ENCODE measurements at regions not wholly inside any gene's neighbourhood (a gene's known extent, or its start where the extent isn't known, plus 50 kb on each side); places are given as distances from the start of the nearest gene placed in this dataset.

- H3K4me1 ChIP-seq (ENCODE audit: control insufficient read depth in 1 of 2, insufficient read depth in 2 of 2, low read length in 2 of 2), result no peaks in the 10 kb centered on the region
- peaks cover 0 to 8% (median 4%) of the 10 kb centered on the region in 3 donors for H3K27me3 Mint-ChIP-seq (ENCODE audit: low read depth in 3 of 3)
- H3K27ac Mint-ChIP-seq, result no peak overlapping the region
These were observed 378.9 kb downstream of the PREX1 start for GRCh38 chr20:48448666-48449600.

DNA sequence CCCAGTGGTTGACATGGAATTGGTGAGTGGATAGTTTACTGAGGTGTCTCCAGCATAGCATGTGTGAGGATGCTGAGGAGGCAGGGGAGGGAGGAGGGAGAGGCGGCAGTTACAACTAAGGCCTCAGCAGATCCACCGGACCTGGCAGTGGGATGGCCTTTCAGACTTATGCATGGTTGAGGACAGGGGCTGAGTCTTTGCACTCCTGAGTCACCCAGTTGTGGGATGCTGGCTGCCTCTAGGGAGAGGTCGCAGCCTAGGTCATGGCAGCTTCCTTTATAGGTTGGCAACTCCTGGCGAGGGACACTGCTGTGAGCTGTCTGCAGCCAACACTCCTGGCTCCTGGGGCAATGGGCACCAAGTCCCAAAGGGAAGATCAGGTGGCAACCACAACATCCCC lies 380.3 kb downstream of the PREX1 start:
- H3K27ac ChIP-seq (ENCODE audit: low read depth in 1 of 2, low read length in 2 of 2), result no peak overlapping the region
- H4K20me1 ChIP-seq (ENCODE audit: insufficient read depth, low read length), result no peaks in the 10 kb centered on the region
- no peak overlapping the region for H3K4me2 ChIP-seq (replicated peaks; ENCODE audit: extremely low read depth, low read length, poor library complexity, severe bottlenecking)
- Mint-ChIP-seq H3K4me1 (no peaks in the 10 kb centered on the region), H3K4me3 (no peak overlapping the region), H3K9me3 (peaks cover 7 to 28% (median 20%) of the 10 kb centered on the region in 7 donors), H3K27ac (no peak overlapping the region), H3K36me3 (no peaks in the 10 kb centered on the region), H3K27me3 (ENCODE audit: low read depth in 3 of 3) (peaks cover 0 to 9% (median 2%) of the 10 kb centered on the region in 3 donors)
- 90% methylated on average over 4 of the region's 4 CpGs for WGBS (ENCODE audit: insufficient coverage)
- no peaks in the 10 kb centered on the region for H3K36me3 ChIP-seq (replicated peaks in 1 of 2; ENCODE audit: control insufficient read depth in 1 of 2, insufficient read depth in 2 of 2, low read length in 2 of 2)
- H2AFZ ChIP-seq (ENCODE audit: insufficient read depth, low read depth, low read length, poor library complexity, severe bottlenecking), result no peak overlapping the region
- intact Hi-C loops (cut with micrococcal nuclease), result no loop called here
- H3K4me3 ChIP-seq (replicated peaks in 1 of 3; ENCODE audit: low read depth in 2 of 3, low read length in 3 of 3), result no peak overlapping the region
- no peaks in the 10 kb centered on the region for H3K27me3 ChIP-seq (ENCODE audit: control insufficient read depth in 2 of 2, insufficient read depth in 2 of 2, low read length in 2 of 2)
- no peak overlapping the region for H3K9ac ChIP-seq (ENCODE audit: insufficient read depth, low read length, poor library complexity, severe bottlenecking)
- no peaks in the 10 kb centered on the region for H3K79me2 ChIP-seq (ENCODE audit: insufficient read depth, low read length)
- no peak for DNase-seq
- no peak for TF ChIP-seq CTCF (IDR thresholded peaks at IDR 0.05)
- peaks cover 11 to 12% of the 10 kb centered on the region in 2 donors for H3K9me3 ChIP-seq (replicated peaks in 1 of 2; ENCODE audit: control insufficient read depth in 1 of 2, insufficient read depth in 1 of 2, low read length in 2 of 2)
- no peaks in the 10 kb centered on the region for H3K4me1 ChIP-seq (ENCODE audit: control insufficient read depth in 1 of 2, insufficient read depth in 2 of 2, low read length in 2 of 2)

More at GRCh38 chr20:48448666-48449600, 378.9 kb downstream of the PREX1 start:
- peaks cover 7 to 18% (median 15%) of the 10 kb centered on the region in 7 donors for H3K9me3 Mint-ChIP-seq
- H3K27ac ChIP-seq (ENCODE audit: low read depth in 1 of 2, low read length in 2 of 2), result no peak overlapping the region
- H3K4me1 Mint-ChIP-seq, result no peaks in the 10 kb centered on the region
- H4K20me1 ChIP-seq (ENCODE audit: insufficient read depth, low read length), result no peaks in the 10 kb centered on the region
- WGBS (ENCODE audit: insufficient coverage), result 68% methylated on average over 6 of the region's 10 CpGs
- no peak overlapping the region for H3K9ac ChIP-seq (ENCODE audit: insufficient read depth, low read length, poor library complexity, severe bottlenecking)
- intact Hi-C loops (cut with micrococcal nuclease), result no loop called here
- H2AFZ ChIP-seq (ENCODE audit: insufficient read depth, low read depth, low read length, poor library complexity, severe bottlenecking), result no peak overlapping the region
- no peak for DNase-seq
- H3K9me3 ChIP-seq (replicated peaks in 1 of 2; ENCODE audit: control insufficient read depth in 1 of 2, insufficient read depth in 1 of 2, low read length in 2 of 2), result peaks cover 6% of the 10 kb centered on the region in 2 donors
- no peak overlapping the region for H3K4me3 Mint-ChIP-seq
- H3K4me3 ChIP-seq (replicated peaks in 1 of 3; ENCODE audit: low read depth in 2 of 3, low read length in 3 of 3), result no peak overlapping the region
- no peaks in the 10 kb centered on the region for H3K79me2 ChIP-seq (ENCODE audit: insufficient read depth, low read length)
- no peak for TF ChIP-seq CTCF (IDR thresholded peaks at IDR 0.05)
- no peaks in the 10 kb centered on the region for H3K27me3 ChIP-seq (ENCODE audit: control insufficient read depth in 2 of 2, insufficient read depth in 2 of 2, low read length in 2 of 2)
- no peak overlapping the region for H3K4me2 ChIP-seq (replicated peaks; ENCODE audit: extremely low read depth, low read length, poor library complexity, severe bottlenecking)
- H3K36me3 ChIP-seq (replicated peaks in 1 of 2; ENCODE audit: control insufficient read depth in 1 of 2, insufficient read depth in 2 of 2, low read length in 2 of 2), result no peaks in the 10 kb centered on the region
- H3K36me3 Mint-ChIP-seq, result no peaks in the 10 kb centered on the region

Measured in CD14-positive monocyte (primary cell).